NCI-H1048 (cell line): ENCODE measurements at regions not wholly inside any gene's neighbourhood (a gene's known extent, or its start where the extent isn't known, plus 50 kb on each side); places are given as distances from the start of the nearest gene placed in this dataset.

Source experiments
- DNase-seq: peaks from one replicate; lab custom pipeline; 2025; lab: John Stamatoyannopoulos, UW

DNA sequence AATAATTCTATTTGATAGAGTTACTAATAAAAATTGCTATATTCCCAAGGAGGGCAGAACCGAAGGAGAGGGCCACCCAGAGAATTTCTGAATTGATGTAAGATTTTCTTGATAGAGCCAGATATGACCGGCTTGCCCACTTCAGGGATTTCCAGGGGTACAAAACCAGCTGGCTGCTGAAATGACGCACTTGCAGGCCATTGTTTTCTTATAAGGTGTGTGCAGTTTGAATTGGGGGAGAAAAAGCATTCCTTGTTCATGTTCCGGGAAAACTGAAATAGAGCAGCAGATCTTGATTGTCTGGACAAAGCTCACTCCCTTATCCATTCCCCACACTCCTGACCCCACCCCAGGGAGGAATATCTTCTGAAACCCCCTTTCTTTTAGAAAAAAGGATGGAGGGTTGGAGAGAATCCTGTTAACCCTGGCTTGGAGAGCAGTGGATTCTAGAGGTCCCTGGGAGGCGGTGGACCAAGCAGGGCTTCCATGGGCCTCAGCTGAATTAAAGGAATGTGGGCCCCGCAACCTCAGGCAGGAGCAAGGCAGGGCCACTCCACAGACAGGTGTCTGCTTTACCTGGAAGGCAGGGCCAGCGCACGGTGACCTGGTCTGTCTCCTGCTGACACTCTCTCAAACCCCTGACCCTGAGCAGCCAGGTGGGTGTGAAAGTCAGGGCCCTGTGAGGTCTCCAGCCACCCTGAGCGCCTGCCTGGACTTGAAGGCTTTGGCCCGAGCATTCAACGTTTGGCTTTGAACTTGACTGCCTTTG is 96.4 kb downstream of the TMEM170B start:
- no peak for DNase-seq

DNA sequence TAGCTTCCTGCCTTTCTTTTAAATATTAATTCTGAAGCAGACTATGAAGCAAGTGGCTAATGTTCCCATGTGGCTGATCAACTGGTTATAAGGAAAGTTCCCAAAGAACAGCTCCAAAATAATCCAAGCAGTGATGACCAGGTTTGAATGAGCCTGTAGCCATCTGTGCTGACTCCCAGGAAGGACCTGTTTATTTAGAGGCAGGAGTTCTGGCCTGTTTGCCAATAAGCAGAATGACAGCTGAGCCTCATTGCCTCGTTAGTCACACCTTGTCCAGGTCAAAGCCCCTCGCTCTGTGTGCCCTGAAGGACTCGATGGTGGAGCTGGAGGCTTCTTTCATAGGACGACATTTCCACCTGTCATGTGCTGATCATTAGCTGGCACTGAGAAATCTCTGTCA is 97.4 kb downstream of the TMEM170B start:
- DNase-seq, result no peak

DNA sequence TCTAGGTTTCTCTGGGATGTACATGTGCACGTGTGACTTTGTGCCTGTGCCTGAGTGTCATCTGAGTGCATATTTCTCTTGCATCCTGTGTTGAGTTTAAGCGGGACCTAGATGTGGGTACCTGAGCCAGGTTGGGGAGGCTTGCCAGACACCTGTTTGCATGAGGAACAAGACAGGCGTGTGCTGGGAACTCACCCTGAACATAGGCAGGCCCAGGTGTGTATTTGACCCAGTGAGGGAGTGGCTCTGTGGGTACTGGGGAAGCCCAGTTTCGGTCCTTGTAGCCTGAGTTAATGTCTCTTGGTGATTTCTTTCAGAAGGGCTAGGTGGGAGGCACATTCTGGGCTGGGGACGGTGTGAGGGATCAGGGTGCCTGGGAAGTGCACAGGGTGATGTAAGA is 98.6 kb downstream of the TMEM170B start:
- DNase-seq, result no peak

DNA sequence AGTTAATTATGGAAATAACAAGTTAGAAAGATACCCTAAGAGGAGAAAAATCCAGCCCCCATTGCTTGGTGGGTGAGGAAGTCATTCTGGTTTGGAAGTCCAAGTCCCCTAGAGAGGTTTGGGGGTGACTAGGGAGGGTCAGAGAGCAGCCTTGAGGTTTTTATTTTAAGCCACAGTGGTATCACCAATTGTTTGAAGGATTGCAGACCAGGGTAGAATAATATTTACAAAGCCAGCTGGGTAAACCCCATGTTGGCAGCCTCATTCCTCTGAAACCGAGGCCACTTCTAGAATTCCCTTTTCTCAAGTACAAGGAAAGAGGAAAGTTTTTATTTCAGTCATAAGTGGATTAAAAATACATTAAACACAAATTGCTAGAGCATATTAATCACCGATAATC is 99.7 kb downstream of the TMEM170B start:
- DNase-seq, result no peak

DNA sequence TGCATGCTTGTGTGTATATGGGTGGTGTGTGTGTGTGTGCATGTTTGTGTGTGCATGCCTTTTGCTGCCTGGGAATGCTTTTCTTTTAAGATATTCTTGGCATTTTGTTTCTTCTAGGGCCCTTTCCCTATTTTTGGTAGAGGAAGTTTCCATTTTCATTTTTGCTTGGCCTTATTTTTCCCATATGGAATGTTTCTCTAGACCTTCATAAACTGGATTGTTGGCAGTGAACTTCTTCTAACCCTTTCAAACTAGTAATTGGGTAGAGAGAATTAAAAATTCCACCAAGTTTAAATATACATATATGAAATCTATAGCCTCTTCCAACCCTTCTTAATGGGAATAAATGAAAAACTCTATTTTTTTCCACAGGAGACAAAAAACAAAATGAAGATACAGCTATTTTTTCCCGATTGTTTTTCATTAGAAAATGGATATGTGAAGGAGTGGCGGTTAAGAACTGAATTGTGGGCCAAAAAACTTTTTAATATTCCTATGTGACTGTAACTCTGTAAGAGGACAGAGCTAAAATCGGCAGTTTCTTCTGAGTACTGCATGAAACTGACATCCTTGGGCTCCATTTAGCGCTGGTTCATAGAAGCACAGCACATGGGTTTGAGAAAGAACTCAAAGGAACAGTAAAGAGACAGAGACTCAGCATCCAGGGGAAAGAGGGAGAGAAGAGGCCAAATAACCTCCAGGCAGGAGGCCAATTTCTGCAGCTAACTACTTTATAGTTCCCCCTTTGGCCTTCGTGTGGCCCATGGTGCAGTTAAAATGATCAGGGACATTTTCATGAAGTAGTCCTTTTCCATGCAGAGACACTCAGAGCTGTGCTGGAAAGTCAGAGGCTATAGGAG is 102.1 kb downstream of the TMEM170B start:
- no peak for DNase-seq

DNA sequence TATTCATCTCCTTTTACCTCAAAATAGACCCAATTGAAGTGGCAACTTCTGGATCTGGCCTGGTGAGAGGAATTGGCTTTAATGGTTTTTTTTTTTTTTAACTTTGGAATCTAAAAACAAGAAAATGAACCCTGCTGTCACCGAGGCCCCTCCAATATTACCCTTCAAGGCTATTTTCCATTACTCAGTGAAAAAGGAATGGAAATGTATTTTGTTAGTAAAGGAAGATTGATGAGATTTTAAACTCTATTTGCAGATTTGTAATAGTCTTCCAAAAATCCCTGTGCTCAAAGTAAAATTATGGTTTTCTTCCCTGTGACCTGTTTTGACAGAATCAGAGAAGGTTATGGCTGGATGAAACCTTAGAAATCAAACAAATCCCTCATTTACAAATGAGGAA is 102.9 kb downstream of the TMEM170B start:
- no peak for DNase-seq

DNA sequence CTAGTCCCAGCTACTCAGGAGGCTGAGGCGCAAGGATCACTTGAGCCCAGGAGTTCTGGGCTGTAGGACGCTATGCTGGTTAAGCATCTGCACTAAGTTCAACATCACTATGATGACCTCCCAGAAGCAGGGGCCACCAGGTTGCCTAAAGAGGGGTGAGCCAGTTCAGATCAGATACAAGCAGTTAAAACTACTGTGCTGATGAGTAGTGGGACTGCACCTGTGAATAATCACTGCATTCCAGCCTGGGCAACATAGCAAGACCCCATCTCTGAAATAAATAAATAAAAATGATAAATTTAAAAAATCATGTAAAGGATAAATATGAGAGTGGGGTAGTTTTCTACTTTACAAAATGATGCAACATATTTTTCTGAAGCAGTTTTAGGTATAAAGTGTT is 106.5 kb downstream of the TMEM170B start:
- no peak for DNase-seq

DNA sequence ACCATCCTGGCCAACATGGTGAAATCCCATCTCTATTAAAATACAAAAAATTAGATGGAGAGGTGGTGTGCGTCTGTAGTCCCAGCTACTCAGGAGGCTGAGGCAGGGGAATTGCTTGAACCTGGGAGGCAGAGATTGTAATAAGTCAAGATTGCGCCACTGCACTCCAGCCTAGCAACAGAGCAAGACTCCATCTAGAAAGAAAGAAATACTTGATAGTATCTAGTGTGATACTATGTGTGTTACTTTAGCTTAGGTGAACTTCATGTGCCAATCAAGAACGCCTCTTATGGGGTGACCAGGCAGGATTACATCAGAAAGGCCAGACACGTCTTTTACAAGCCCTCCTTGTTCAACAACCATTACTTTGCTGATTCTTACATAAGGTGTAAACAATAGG is 107.1 kb downstream of the TMEM170B start:
- no peak for DNase-seq

DNA sequence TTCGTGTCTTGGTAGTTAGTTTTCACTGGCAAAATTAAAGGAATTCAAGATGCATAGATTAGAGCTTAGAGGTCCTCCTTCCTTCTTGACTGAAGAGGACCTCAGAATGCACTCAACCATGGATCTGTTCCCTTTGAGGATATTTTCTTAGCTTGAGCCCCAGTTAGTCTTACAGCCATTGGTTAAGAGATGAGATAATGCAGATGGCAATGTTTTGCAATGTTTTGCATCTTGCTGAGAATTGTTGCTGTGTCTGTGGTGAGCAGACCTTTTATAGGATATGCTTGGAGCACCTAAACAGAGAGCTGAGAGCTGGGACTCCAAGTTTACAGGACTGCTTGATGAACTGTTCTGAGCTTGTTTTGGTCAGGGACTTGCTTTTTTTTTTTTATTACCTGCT is 107.5 kb downstream of the TMEM170B start:
- no peak for DNase-seq

DNA sequence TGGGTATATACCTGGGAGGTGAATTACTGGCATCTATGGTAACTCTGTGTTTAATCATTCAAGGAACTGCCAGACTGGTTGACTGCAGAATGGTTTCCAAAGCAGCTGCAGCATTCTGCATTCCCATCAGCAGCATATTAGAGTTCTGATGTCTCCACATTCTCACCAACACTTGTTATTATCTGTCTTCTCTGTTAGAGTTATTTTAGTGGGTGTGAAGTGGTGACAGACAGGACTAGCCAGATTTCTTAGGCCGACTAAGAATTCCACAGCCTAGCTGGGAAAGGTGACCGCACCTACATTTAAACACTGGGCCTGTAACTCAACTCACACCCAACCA is 110.9 kb downstream of the TMEM170B start:
- no peak for DNase-seq

DNA sequence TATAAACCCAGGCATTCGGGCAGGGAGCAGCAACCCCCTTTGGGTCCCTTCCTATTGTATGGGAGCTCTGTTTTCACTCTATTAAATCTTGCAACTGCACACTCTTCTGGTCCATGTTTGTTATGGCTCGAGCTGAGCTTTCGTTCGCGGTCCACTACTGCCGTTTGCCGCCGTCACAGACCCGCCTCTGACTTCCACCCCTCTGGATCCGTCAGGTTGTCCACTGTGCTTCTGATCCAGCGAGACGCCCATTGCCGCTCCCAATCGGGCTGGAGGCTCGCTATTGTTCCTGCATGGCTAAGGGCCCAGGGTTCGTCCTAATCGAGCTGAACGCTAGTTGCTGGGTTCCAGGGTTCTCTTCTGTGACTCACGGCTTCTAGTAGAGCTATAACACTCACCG is 111.3 kb downstream of the TMEM170B start:
- DNase-seq, result no peak

DNA sequence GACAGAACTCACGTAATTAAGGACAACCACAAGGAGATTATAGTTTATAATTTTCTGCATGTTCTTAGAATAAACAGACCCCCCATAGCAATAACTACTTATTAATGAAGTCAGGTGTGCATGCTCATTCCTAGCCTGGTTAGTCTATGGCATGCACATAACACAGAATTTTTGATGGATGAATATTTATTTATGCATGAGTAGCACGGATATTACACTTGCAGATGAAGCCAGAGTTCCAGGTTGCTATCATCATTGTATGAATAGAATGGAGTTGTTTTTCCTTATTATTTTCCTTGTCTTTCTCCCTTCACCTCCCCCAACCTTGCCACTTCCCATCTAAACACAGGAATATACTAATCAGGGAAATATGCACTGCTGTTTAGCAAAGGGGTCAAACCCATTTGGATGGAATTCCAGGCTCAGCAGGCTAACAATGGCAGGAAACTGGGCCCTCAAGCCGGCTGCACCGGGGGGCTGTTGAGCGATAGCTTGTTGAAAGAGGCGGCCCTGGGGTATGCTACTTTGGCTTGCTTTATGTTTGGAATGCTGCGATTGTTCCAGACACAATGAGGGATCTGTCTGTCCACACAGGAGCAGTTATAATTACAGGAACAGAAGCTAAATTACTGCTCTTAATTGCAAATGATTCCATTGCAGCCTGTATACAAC is 112.6 kb downstream of the TMEM170B start:
- peak; percentile 13 for DNase-seq

DNA sequence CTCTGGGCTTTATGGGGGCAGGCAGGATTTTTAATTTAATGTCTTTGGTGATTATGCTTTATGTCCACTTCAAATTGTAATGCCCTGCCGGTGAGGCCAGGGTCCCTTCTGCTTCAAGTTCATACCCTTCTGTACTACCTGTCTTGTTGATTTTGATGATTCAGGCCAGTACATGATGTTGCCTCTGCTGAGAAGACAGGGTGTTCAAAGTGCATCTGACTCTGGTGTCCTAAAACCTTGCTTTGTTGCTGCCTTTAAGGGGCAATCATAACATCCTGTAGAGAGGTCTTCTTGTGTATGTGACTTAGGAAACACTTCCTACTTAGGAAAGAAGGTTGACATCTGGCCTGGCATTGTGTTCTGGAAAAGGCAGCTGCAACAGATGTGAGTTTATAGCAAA is 113.2 kb downstream of the TMEM170B start:
- DNase-seq, result no peak

DNA sequence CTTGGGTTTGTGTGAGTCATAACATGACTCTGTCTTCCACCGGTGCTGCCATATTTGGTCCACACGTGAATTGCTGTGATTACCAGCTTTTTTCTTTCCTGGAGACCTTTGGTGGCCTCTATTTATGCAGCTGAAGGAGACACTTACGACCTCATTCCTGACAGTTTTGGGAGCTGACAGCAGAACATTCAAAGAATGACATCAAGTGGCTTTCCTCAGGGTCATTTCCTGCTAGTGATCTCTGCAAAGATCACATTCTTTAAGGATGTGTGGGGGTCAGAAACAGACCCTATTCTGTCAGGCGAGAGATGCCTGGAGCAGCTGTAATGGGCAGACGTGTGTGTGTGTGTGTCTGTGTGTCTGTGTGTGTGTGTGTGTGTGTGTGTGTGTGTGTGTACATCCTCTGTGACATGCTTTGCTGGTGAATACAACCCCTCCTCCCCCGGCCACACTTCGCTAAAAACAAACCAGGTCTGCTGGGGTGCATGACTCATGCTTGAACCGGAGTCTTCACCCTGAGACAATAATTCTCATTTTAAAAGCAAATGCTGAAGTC is 115.6 kb downstream of the TMEM170B start:
- no peak for DNase-seq

DNA sequence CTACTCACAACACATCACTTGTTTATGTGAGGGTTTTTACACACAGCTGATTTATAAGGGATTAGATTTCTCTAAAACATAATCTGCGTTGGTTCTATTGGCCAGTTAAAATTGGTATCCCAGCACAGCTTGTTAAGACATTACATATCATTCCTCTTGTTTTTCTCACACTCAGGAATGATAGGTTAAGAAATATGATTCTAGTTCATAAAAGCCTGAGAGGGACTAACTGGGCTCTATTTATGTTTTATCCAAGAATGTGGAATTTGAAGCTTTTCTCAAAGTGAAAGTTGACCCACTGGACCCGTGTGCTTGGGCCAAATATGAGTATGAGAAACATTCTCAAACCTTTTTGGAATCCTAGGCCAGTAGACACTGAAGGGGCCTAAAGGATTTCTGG is 117.3 kb downstream of the TMEM170B start:
- no peak for DNase-seq

DNA sequence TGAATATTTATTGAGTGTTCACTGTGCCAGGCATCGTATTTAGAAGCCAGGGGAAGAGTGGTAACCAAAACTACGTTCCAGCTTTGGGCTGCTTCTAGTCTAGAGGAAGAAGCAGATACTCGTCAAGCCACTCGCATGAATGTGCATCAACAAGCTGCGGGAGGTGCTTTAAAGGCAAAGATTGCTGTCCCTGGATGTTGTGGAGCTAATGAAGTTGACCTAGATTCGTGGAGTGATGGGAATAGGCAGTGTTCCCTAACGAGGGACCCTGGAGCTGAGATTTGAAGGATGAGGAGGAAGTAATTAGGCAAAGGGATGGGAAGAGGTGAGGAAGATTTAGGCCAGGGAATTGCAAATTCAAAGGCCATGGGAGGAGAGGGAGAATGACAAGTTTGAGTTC is 118.9 kb downstream of the TMEM170B start:
- DNase-seq, result no peak

DNA sequence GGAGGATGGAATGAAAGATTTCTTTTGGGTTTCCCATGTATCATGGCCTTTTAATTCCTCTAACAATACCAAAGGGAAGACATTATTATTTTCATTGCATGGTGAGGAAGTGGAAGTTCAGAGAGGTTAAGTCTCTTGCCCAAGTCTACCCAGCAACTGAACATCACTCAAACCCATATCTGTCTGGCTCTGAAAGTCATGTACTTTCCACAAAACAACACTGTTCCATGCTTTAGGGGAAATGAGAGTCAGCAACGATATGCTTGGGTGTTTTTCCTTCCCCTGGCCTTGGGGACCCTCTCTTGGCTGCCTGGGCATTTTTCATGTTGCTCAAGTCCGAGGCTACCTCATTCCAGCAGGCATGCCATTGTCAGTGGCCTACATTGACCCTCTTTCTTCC is 118.8 kb downstream of the ADTRP start:
- DNase-seq, result no peak

DNA sequence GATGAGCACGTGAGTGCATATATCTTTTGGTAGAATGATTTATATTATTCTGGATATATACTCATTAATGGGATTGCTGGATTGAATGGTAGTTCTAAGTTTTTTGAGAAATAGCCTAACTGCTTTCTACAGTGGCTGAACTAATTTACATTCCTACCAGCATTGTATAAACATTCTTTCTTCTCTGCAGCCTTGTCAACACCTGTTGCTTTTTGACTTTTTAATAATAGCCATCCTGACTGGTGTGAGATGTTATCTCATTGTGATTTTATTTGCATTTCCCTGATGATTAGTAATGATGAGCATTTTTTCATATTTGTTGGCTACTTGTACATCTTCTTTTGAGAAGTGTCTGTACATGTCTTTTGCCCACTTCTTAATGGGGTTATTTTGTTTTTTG is 116.3 kb downstream of the ADTRP start:
- DNase-seq, result no peak

DNA sequence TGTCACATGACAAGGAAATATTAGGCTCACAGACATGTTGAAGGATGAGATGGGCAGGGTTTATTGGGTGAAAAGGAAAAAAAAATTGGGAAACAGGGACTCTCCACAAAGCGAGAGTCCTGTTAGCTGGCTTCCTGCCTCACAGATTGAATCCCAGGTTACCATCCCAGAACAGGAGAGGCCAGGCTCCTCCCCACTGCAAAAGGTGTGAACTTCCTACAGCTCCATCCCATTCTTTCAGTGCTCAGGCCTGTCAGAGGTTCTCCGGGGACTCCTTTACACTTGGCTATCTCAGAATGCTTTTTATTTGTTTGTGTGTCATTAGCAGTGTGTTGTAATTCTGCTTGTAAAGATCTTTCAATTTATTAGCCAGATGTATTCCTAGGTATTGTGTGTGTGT is 115.1 kb downstream of the ADTRP start:
- no peak for DNase-seq
